ENCODE measurements at regions not wholly inside any gene's neighbourhood (a gene's known extent, or its start where the extent isn't known, plus 50 kb on each side); places are given as distances from the start of the nearest gene placed in this dataset.

- Histone ChIP-seq H3K4me3 (no peak overlapping the region), H3K27ac (peak overlapping the region; percentile 91 to 99)
- TF ChIP-seq, protein P1, sequence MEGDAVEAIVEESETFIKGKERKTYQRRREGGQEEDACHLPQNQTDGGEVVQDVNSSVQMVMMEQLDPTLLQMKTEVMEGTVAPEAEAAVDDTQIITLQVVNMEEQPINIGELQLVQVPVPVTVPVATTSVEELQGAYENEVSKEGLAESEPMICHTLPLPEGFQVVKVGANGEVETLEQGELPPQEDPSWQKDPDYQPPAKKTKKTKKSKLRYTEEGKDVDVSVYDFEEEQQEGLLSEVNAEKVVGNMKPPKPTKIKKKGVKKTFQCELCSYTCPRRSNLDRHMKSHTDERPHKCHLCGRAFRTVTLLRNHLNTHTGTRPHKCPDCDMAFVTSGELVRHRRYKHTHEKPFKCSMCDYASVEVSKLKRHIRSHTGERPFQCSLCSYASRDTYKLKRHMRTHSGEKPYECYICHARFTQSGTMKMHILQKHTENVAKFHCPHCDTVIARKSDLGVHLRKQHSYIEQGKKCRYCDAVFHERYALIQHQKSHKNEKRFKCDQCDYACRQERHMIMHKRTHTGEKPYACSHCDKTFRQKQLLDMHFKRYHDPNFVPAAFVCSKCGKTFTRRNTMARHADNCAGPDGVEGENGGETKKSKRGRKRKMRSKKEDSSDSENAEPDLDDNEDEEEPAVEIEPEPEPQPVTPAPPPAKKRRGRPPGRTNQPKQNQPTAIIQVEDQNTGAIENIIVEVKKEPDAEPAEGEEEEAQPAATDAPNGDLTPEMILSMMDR (IDR thresholded peaks at IDR 0.05): no peak
- no peak for DNase-seq (ENCODE audit: low spot score)
Observed at GRCh38 chr1:234540404-234540762, 61.4 kb upstream of the TARBP1 start.

DNA sequence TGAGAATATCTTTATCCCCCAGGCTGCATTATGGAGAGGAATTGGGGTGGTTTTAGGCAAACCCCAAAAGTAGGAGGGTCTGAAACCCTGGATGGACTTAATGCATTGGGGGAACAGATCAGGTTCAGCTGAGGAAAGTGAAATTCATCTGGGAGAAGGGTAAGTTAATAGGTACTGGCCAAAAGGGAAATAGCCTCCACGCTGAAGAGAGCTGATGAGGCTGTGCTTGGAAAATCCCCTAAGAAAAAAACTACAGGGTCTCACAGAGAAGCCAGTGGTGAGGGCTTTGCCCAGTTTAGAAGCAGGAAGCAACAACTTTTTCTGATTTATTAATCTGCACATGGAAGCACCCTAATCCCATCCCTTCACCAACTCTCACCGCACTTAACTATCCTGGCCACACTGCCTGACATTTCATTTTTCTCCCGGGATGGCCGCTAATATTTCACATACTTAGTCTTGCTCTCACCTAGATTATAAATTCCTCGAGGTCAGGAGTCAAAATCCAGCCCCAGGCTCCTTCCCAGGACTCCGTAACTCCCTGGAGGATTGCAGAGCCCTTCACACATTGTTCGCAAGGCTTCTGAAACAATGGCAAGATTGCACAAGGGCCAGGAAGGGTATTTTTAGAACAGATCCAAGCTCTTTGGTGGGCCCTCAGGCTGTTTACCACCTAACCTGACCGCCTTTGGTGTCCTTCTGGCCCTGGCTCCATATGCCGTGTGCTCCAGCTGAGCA, 60.9 kb upstream of the TARBP1 start:
- TF ChIP-seq, protein P1 (IDR thresholded peaks at IDR 0.05): no peak
- DNase-seq (ENCODE audit: low spot score): peak; percentile 56
- Histone ChIP-seq H3K27ac (peak overlapping the region; percentile 91 to 99), H3K4me3 (no peak overlapping the region)

DNA sequence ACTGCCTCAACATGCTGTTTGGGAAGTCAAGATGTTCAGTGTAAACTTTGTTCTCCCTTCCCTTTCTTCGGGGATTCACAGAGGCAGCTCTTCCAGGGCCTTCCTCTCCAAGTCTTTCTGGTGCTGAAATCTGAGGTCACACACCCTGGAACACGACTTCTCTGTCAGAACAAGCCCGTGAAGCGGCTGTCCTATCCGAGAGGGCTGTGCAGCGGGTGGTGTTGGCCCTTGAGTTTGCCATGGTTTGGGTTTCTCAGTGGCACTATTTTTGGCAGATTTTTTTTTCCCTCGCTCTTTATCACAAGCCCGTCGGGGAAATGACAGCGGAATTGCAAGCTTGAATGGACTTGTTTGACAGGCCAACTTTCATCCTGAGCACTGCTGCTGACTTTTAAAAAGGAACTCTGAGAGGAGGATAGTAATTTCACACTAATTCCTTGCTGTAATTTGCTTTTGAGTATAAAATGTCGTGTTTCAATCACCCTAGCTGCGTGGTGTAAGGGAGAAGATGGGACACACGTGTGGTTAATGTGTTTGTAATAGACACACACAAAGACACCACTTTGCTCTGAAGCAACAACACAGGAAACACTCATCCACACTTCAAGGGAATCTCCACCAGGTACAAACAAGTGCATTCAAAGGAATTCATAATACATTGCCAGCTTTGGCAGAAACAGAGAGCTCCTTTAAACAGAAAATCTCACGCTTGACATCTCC, 60.1 kb upstream of the TARBP1 start:
- peak; percentile 92 for DNase-seq (ENCODE audit: low spot score)
- Histone ChIP-seq H3K27ac (peak overlapping the region; percentile 91 to 99), H3K4me3 (peak overlapping the region; percentile 8)
- TF ChIP-seq, protein P1 (IDR thresholded peaks at IDR 0.05): no peak

GRCh38 chr1:234538062-234538731, 59.2 kb upstream of the TARBP1 start:
- Histone ChIP-seq H3K4me3 (peak overlapping the region; percentile 8), H3K27ac (peak overlapping the region; percentile 91 to 99)
- TF ChIP-seq, protein P1 (IDR thresholded peaks at IDR 0.05): no peak
- DNase-seq (ENCODE audit: low spot score): no peak

- no peak for DNase-seq (ENCODE audit: low spot score)
- H3K4me3 ChIP-seq: no peak overlapping the region
- TF ChIP-seq, protein P1 (IDR thresholded peaks at IDR 0.05): no peak
- H3K27ac ChIP-seq: peak overlapping the region; percentile 91 to 99
Observed at GRCh38 chr1:234537236-234537635, 58.3 kb upstream of the TARBP1 start.

DNA sequence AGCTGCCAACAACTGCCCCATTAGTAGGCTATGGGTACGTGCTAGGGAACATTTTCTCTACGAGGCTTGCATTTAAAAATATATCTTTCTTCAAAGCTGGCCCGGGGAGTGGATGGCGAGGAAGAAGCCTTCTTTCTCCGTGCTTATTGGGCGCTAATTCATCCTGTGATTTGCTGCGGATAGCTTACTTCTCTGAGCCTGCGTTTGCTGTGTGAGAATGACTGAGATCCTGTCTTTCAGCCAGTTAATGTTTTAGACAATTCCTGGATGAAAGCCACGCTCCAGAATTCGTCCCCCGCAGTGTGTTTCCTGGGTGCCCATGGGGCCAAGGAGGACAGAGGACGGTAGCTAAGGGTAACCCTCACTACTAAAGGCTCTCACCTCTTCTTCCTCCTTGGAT, 57.8 kb upstream of the TARBP1 start:
- no peak for DNase-seq (ENCODE audit: low spot score)
- H3K27ac ChIP-seq: peak overlapping the region; percentile 91 to 99
- TF ChIP-seq, protein P1 (IDR thresholded peaks at IDR 0.05): no peak
- H3K4me3 ChIP-seq: no peak overlapping the region
